Progenitor cell of endocrine pancreas (in vitro differentiated cells): ENCODE measurements at regions not wholly inside any gene's neighbourhood (a gene's known extent, or its start where the extent isn't known, plus 50 kb on each side); places are given as distances from the start of the nearest gene placed in this dataset.

Experiments
- DNase-seq: peaks from one replicate; pipeline ENCODE4 v3.0.0; 2021; ENCODE audit warnings: low spot score; ENCODE audit not compliant: unreplicated experiment
- H3K27ac Mint-ChIP-seq: 2 replicates; pipeline ENCODE4 v1.8.0; 2021; ENCODE audit warnings: mild to moderate bottlenecking, moderate library complexity, mixed read lengths
- H3K27me3 Mint-ChIP-seq: 2 replicates; pipeline ENCODE4 v1.8.0; 2021; ENCODE audit warnings: mixed read lengths
- H3K36me3 Mint-ChIP-seq: 2 replicates; pipeline ENCODE4 v1.8.0; 2022; ENCODE audit warnings: mixed read lengths; ENCODE audit not compliant: insufficient read depth
- H3K4me1 Mint-ChIP-seq: 2 replicates; pipeline ENCODE4 v1.8.0; 2021; ENCODE audit warnings: low read depth, mixed read lengths
- H3K4me3 Mint-ChIP-seq: 2 replicates; pipeline ENCODE4 v1.8.0; 2021; ENCODE audit warnings: low read depth, mild to moderate bottlenecking, moderate library complexity, mixed read lengths
- H3K9me3 Mint-ChIP-seq: 2 replicates; pipeline ENCODE4 v1.8.0; 2021; ENCODE audit warnings: low read depth, mixed read lengths
- TF ChIP-seq, protein P1 (sequence below): fragments of 200-600 bp; sonication (generic); IDR thresholded peaks from one replicate; pipeline ENCODE4 v1.5.0; 2021; ENCODE audit warnings: antibody characterized with exemption, mild to moderate bottlenecking; ENCODE audit not compliant: unreplicated experiment

DNA sequence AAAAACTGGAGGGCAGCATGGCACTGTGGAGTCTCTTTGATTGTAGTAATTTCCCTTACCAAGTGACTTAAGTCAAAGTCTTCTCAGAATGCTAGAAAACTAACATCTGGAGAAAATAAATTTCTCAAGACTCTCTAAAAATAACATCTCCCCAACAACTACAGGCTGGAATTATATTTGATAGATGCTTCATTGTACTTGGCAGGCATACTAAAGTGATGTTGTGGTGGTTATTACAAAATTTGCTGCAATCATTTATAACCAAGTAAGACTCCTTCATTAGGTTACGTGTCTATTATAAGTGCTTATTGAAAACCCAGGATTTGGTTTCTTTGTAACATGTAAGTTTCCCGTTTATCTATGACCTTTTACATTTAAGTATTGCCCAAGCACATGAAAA, 132.9 kb upstream of the NRIP1 start:
- peaks cover 2% of the 10 kb centered on the region for H3K4me1 Mint-ChIP-seq
- H3K9me3 Mint-ChIP-seq = no peaks in the 10 kb centered on the region
- no peaks in the 10 kb centered on the region for H3K27me3 Mint-ChIP-seq
- H3K27ac Mint-ChIP-seq = no peak overlapping the region
- H3K36me3 Mint-ChIP-seq = no peaks in the 10 kb centered on the region
- H3K4me3 Mint-ChIP-seq = no peak overlapping the region
- TF ChIP-seq, protein P1, sequence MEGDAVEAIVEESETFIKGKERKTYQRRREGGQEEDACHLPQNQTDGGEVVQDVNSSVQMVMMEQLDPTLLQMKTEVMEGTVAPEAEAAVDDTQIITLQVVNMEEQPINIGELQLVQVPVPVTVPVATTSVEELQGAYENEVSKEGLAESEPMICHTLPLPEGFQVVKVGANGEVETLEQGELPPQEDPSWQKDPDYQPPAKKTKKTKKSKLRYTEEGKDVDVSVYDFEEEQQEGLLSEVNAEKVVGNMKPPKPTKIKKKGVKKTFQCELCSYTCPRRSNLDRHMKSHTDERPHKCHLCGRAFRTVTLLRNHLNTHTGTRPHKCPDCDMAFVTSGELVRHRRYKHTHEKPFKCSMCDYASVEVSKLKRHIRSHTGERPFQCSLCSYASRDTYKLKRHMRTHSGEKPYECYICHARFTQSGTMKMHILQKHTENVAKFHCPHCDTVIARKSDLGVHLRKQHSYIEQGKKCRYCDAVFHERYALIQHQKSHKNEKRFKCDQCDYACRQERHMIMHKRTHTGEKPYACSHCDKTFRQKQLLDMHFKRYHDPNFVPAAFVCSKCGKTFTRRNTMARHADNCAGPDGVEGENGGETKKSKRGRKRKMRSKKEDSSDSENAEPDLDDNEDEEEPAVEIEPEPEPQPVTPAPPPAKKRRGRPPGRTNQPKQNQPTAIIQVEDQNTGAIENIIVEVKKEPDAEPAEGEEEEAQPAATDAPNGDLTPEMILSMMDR = no peak
- DNase-seq = no peak

DNA sequence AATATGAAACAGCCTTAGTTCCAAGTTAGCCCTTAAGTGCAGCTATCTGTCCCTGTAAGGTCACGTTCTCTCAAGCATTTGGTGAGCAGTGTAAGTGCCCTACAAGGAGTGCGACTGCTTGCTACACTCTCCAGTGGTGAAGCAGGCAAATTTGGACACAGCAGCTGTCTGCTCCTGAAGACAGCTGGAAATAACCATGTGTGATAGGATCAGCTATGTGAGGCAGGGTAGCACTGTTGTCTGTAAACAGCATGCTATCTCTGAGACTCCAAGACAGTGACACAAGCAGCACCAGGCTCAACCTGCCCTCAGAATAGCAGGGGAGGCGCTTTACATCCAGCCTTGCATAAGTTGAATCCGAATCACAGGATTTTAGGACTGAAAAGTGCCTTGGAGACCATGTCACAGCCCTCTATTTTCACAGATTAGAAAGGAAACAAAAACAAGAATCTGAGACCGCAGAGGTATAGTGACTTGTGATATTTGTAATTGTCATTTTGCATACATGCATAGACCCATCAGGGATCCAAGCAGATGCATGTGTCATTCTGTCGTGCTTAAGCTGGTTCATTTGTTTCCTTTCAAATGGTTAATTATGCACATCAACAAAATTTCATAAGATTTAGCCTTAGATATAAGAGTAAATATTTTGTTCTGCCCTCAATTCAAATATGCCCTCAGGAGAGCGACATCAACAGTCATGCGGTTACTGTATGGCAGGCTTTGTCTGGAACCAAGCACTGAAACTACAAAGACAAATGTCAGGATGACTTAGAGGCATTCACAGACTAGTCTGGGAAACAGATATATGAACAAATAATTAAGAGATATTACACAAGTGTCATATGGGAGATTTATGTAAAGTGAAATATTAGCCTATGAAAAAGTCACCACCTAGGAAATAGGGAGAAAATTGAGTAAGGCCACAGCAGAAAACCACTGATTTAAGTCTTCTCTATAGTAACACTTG, 134.9 kb upstream of the NRIP1 start:
- H3K4me3 Mint-ChIP-seq = no peak overlapping the region
- H3K4me1 Mint-ChIP-seq = peaks cover 8% of the 10 kb centered on the region
- H3K9me3 Mint-ChIP-seq = no peaks in the 10 kb centered on the region
- TF ChIP-seq, protein P1 = no peak
- H3K27me3 Mint-ChIP-seq = no peaks in the 10 kb centered on the region
- no peak for DNase-seq
- no peak overlapping the region for H3K27ac Mint-ChIP-seq
- H3K36me3 Mint-ChIP-seq = no peaks in the 10 kb centered on the region

DNA sequence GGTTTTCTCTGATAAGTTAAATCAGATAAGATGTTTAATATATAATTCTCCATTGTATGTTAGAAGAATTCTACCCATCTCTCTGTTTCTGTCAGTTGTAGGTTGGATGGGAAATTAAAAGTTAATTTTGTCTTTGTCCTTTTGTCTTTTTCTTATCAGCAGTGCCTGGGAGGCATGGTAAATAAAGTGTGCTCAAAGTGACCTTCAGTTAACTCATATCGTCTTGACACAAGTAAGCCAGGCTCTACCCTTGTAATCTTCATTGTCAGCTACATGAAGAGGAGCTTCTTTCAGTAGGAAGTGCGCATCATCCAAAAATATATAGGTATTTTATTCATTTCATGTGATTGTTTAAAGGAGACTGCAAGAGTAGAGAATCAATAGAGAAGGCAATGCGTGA, 138.9 kb upstream of the NRIP1 start:
- no peaks in the 10 kb centered on the region for H3K27me3 Mint-ChIP-seq
- TF ChIP-seq, protein P1 = no peak
- no peak overlapping the region for H3K4me3 Mint-ChIP-seq
- H3K4me1 Mint-ChIP-seq = peaks cover 6% of the 10 kb centered on the region
- H3K9me3 Mint-ChIP-seq = no peaks in the 10 kb centered on the region
- no peak overlapping the region for H3K27ac Mint-ChIP-seq
- H3K36me3 Mint-ChIP-seq = no peaks in the 10 kb centered on the region
- DNase-seq = no peak

DNA sequence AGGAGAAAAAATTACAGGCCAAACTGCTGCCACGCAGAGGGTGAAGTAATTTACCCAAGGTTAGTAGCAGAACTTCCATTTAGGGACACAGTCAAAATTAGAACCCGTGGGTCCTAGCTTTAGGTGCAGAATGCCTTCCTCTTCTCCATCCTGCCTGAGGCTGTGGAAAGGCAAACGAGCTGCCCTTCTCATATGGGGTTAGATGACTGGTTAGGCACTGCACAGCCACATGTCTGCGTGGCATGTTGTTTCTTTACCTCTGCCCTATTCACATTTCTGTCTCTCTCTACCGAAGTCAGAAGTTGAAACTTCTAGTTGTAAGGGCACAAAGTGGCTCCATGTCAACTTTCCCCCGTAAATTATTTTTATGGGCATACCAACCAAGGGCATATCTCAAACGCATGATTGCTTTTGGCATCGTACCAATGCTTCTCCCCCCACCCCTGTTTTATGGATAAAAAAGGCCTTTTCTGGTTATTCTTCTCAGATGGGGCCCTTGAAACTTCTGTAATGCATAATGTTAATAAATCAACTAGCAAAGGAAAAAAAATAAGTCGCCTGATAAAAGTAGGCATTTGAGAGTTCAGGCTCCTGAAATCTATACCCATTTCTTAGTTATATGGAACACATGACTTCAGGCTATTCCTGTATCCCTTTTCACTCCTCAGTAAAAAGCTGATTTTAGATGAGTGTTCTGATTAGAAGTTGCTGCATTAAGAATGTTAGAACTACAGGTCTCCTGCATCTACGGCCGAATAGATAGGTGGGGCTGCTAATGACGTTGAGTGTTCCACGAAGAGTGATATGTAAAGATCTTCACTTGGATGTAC, 139.6 kb upstream of the NRIP1 start:
- TF ChIP-seq, protein P1 = no peak
- H3K36me3 Mint-ChIP-seq = no peaks in the 10 kb centered on the region
- H3K4me1 Mint-ChIP-seq = peaks cover 6% of the 10 kb centered on the region
- H3K27me3 Mint-ChIP-seq = no peaks in the 10 kb centered on the region
- no peak overlapping the region for H3K4me3 Mint-ChIP-seq
- H3K27ac Mint-ChIP-seq = no peak overlapping the region
- no peaks in the 10 kb centered on the region for H3K9me3 Mint-ChIP-seq
- no peak for DNase-seq

DNA sequence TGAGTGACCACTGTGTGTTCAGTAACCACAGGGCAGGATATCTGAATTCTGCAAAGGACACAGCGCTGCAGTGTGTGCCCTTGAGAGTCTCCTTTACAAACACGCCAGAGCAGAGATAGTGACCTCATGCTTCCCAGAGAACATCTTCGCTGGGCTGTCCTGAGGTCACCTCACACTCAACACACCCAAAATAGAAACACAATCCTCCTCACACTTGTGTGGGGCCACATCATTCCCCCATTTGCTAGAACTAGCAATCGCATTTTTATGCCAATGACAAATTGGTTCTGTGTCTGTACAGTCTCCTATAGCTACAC, 140.1 kb upstream of the NRIP1 start:
- Mint-ChIP-seq H3K36me3 (no peaks in the 10 kb centered on the region), H3K4me3 (no peak overlapping the region), H3K27me3 (no peaks in the 10 kb centered on the region), H3K9me3 (no peaks in the 10 kb centered on the region), H3K4me1 (peaks cover 6% of the 10 kb centered on the region), H3K27ac (no peak overlapping the region)
- TF ChIP-seq, protein P1 = no peak
- DNase-seq = no peak
